ENCODE measurements at regions not wholly inside any gene's neighbourhood (a gene's known extent, or its start where the extent isn't known, plus 50 kb on each side); places are given as distances from the start of the nearest gene placed in this dataset.

DNA sequence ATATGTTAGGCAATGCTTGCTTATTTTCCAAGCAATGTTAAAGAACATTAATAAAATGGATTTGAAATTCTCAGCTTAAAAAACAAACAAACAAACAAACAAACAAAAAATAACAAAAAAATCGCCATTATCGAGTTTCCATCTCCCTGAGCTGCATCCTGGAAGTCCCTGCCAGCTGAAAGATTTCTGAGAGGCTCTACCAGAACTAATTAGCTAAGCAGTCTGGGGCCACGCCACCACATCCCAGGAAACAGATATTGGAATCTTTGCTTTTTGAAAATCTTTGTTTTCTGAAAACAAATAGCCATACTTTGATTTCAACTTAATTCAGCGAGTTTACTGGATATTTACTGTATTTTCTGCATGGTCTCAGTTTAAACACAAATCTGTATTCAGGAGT, 143.6 kb downstream of the LSMEM1 start:
- Histone ChIP-seq H3K4me2 (ENCODE audit: low read length) (no peak overlapping the region), H3K79me2 (ENCODE audit: insufficient read depth, low read length) (no peaks in the 10 kb centered on the region), H4K20me1 (ENCODE audit: insufficient read depth) (no peaks in the 10 kb centered on the region), H3K36me3 (ENCODE audit: control insufficient read depth in 1 of 2, insufficient read depth in 2 of 2, low read length in 2 of 2) (no peaks in the 10 kb centered on the region), H3K27ac (ENCODE audit: low read depth, low read length) (no peak overlapping the region), H3K27me3 (ENCODE audit: insufficient read depth, low read length) (no peaks in the 10 kb centered on the region), H3K9me2 (ENCODE audit: insufficient read depth) (no peaks in the 10 kb centered on the region), H2AFZ (ENCODE audit: low read depth, low read length, poor library complexity, severe bottlenecking) (no peak overlapping the region), H3K4me1 (ENCODE audit: control insufficient read depth in 1 of 2, insufficient read depth in 2 of 2, low read length in 2 of 2) (no peaks in the 10 kb centered on the region), H3K9ac (ENCODE audit: low read length) (no peak overlapping the region), H3K4me3 (replicated peaks in 1 of 2; ENCODE audit: low read depth in 1 of 2, low read length in 2 of 2) (no peak overlapping the region), H3K9me3 (ENCODE audit: control insufficient read depth in 1 of 2, insufficient read depth in 1 of 2, low read depth in 1 of 2, low read length in 2 of 2) (no peaks in the 10 kb centered on the region)
- intact Hi-C loops (cut with micrococcal nuclease): no loop called here
- DNase-seq (ENCODE audit: low read depth, low spot score) (no peak), ATAC-seq (no peak)
- ChIA-PET POLR2A (no interaction called here), CTCF (no interaction called here), RAD21 (ENCODE audit: low non-redundant PET in 1 of 2, low total read pairs in 2 of 2, uncharacterized antibody in 2 of 2, unreplicated experiment in 2 of 2) (no interaction called here)
- TF ChIP-seq FOSL1 (IDR thresholded peaks at IDR 0.05; ENCODE audit: low read depth): no peak
- no peak for TF ChIP-seq REST (IDR thresholded peaks at IDR 0.05; ENCODE audit: low read depth)
- TF ChIP-seq SRF (IDR thresholded peaks at IDR 0.05; ENCODE audit: low read depth): no peak
- TF ChIP-seq ZNF274 (IDR thresholded peaks at IDR 0.05; ENCODE audit: low read depth, low read length): no peak
- no peak for TF ChIP-seq ELF1 (IDR thresholded peaks at IDR 0.05; ENCODE audit: borderline replicate concordance, low read depth)
- no peak for TF ChIP-seq CEBPB (IDR thresholded peaks at IDR 0.05; ENCODE audit: low read depth)
- TF ChIP-seq, protein P1, sequence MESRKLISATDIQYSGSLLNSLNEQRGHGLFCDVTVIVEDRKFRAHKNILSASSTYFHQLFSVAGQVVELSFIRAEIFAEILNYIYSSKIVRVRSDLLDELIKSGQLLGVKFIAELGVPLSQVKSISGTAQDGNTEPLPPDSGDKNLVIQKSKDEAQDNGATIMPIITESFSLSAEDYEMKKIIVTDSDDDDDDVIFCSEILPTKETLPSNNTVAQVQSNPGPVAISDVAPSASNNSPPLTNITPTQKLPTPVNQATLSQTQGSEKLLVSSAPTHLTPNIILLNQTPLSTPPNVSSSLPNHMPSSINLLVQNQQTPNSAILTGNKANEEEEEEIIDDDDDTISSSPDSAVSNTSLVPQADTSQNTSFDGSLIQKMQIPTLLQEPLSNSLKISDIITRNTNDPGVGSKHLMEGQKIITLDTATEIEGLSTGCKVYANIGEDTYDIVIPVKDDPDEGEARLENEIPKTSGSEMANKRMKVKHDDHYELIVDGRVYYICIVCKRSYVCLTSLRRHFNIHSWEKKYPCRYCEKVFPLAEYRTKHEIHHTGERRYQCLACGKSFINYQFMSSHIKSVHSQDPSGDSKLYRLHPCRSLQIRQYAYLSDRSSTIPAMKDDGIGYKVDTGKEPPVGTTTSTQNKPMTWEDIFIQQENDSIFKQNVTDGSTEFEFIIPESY (IDR thresholded peaks at IDR 0.05; ENCODE audit: extremely low read depth, insufficient replicate concordance, low read length): no peak
- no peak for TF ChIP-seq RAD21 (IDR thresholded peaks at IDR 0.05; ENCODE audit: low read depth)
- no peak for TF ChIP-seq EZH2 (IDR thresholded peaks at IDR 0.05)
- TF ChIP-seq POLR2A (IDR thresholded peaks at IDR 0.05; ENCODE audit: borderline replicate concordance, extremely low read depth, insufficient read depth, insufficient read length): no peak
- TF ChIP-seq ATF3 (IDR thresholded peaks at IDR 0.05): no peak
- TF ChIP-seq ZFX (IDR thresholded peaks at IDR 0.05): no peak
- TF ChIP-seq YY1 (IDR thresholded peaks at IDR 0.05; ENCODE audit: extremely low read depth, insufficient replicate concordance, low read depth, low read length): no peak
- no peak for TF ChIP-seq EGR1 (IDR thresholded peaks at IDR 0.05; ENCODE audit: low read depth)
- TF ChIP-seq SP1 (IDR thresholded peaks at IDR 0.05; ENCODE audit: low read depth): no peak
- TF ChIP-seq, protein P2, sequence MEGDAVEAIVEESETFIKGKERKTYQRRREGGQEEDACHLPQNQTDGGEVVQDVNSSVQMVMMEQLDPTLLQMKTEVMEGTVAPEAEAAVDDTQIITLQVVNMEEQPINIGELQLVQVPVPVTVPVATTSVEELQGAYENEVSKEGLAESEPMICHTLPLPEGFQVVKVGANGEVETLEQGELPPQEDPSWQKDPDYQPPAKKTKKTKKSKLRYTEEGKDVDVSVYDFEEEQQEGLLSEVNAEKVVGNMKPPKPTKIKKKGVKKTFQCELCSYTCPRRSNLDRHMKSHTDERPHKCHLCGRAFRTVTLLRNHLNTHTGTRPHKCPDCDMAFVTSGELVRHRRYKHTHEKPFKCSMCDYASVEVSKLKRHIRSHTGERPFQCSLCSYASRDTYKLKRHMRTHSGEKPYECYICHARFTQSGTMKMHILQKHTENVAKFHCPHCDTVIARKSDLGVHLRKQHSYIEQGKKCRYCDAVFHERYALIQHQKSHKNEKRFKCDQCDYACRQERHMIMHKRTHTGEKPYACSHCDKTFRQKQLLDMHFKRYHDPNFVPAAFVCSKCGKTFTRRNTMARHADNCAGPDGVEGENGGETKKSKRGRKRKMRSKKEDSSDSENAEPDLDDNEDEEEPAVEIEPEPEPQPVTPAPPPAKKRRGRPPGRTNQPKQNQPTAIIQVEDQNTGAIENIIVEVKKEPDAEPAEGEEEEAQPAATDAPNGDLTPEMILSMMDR (IDR thresholded peaks at IDR 0.05 in 2 of 3, conservative IDR thresholded peaks at IDR 0.05 in 1 of 3; ENCODE audit: borderline replicate concordance in 1 of 3, insufficient read depth in 1 of 3, low read depth in 2 of 3, low read length in 2 of 3): no peak
- no peak for TF ChIP-seq EZH2phosphoT487 (IDR thresholded peaks at IDR 0.05; ENCODE audit: borderline replicate concordance)
- BruUV-seq (replicated peaks): no TSS peak
